ENCODE measurements at regions not wholly inside any gene's neighbourhood (a gene's known extent, or its start where the extent isn't known, plus 50 kb on each side); places are given as distances from the start of the nearest gene placed in this dataset.

DNA sequence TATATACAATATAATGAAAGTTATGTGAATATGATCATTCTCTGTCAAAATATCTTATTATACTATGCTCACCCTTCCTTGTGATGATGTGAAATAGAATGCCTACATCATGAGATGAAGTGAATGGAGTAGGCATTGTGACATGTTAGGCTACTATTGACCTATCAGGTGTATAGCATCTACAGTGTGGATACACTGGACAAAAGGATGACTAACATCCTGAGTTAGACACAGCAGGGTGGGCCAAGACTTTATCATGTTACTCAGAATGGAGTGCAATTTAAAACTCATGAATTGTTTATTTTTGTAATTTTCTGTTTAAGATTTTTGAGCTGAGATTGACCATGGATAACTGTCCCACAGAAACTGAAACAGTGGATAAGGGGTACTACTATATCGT is 53.4 kb upstream of the NAV3 start:
- DNase-seq, result no peak

DNA sequence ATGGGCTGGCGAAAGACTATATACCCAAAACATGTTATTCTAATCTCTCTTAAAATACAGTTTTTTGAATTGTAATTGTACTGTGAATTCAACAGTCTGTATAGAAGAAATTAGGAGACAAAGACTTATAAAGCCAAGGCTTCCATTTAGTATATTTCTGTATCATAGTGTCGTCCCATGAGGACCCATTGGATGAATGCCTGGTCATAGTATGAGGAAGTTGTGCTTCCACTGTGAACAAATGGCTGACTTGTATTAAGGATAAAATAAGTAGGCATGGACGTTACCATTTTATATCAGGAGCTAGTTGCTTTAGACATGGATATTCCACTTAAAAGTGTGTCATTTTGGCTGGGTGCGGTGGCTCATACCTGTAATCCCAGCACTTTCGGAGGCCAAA is 55.9 kb upstream of the NAV3 start:
- DNase-seq, result no peak

DNA sequence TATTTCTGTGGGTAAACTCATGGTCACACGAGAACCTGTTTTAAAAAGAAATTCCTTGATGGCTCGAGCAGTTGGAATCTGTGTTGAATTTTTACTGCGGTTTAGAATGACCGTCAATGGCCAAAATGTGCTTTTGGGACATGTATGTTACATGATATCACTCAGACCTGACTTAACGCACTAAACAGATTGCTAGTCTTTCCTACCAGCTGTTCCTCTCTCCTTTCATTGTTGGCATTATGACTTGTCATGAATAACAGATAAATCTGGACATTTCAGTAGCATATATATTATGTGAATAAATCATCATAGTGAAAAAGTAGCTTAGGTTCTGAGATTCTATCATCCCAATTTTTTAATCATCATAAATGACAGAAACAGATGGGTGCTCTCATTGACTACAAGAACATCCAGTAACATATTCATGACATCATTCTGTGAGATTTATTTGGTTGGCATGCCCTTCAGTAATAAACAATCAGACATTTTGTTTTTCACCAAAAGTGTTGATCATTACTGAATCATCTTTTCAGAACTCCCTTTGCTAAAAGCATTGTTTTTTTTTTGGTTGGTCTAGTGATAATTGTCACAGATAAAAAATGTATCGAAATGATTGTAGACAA is 57.9 kb upstream of the NAV3 start:
- DNase-seq, result no peak

DNA sequence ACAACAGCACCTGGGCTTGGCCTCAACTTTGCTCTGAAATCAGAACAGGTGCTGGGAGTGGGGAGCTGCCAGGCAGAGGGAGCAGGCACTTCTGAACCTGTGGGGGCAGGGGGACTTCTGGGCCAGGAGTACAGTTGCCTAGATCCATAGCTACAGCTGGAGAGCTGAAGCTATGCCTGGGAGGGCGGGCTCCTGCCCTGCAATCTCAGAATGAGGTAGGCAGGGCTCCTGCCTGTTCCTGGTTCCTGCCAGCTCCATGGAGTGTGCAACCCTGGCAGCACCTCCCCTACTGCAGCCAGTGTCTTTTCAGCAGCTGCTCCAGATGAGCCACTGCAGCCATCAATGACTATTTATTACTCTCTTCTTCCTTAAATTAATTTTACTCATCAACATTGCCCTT is 62.1 kb upstream of the NAV3 start:
- DNase-seq, result no peak

DNA sequence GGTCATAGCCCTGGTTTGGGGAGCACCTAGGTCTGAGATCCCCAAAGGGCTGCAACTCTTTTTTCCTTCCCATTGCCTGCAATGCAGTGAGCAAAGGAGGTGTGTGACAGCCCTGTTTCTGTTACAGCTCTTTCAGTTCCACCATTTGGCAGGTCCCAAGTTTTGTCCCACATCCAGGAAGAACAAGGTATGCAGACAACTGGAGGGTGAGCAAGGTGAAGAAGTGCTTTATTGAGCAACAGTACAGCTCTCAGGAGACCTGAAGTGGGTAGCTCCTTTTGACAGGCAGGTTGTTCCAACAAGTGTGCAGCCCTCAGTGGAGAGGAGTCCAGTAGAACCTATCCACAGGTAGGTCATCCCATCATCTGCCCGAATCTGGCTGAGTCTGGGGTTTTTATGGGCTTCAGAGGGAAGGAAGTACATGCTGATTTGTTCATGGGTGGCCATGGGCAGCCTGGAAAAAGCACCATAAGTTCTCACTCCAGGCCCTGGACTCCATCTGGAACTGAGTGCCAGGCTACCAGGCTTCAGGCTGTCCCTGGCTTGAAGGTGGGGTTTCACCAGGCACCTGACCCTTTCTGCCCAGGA is 62.8 kb upstream of the NAV3 start:
- DNase-seq, result no peak

DNA sequence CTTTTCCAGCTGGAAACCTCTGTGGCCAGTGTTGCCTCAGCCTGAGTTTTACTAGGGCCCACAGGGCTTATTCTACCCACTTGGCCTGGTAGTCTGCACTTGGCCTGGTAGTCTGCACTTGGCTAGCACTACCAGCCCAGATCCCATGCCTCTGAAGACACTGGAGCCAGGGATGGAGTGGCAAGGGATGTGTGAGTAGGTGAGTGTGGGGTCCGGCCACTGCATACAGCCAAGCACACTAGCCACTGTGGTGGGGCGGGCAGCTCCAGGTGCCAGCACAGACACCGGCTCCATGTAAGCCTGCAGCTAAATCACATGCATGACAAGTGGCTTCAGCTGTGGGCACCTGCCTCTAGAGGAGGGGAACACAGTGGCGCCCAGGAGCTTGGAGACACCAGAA is 63.4 kb upstream of the NAV3 start:
- no peak for DNase-seq

DNA sequence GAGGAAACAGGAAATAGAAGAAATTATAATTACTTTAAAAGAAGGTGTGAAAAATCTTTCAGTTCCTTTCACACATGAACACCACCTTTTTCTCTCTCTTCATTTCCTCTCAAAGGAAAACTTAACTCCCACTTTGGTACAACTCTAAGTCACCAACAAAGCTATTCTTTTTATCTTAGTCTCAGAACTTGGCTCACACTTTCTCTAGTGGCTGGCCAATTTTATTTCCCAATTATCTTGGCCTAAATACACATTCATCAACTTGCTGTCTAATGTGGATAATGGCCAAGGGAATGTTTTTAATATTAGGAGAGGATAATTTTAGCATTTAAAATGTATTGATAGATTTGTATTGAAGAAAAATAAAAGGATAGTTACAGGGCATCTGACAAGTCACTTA is 64.5 kb upstream of the NAV3 start:
- no peak for DNase-seq

DNA sequence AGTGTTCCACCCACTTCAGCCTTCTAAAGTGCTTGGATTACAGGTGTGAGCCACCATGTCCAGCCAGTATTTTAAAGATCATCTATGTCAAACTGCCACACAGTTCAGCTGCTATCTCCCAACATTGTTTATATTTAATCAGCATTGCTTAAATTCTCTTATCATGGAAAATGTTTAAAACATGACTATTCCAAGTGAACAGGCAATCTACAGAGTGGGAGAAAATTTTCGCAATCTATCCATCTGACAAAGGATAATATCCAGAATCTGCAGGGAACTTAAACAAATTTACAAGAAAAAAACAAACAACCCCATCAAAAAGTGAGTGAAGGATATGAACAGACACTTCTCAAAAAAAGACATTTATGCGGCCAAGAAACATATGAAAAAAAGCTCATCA is 69.4 kb upstream of the NAV3 start:
- DNase-seq, result no peak

DNA sequence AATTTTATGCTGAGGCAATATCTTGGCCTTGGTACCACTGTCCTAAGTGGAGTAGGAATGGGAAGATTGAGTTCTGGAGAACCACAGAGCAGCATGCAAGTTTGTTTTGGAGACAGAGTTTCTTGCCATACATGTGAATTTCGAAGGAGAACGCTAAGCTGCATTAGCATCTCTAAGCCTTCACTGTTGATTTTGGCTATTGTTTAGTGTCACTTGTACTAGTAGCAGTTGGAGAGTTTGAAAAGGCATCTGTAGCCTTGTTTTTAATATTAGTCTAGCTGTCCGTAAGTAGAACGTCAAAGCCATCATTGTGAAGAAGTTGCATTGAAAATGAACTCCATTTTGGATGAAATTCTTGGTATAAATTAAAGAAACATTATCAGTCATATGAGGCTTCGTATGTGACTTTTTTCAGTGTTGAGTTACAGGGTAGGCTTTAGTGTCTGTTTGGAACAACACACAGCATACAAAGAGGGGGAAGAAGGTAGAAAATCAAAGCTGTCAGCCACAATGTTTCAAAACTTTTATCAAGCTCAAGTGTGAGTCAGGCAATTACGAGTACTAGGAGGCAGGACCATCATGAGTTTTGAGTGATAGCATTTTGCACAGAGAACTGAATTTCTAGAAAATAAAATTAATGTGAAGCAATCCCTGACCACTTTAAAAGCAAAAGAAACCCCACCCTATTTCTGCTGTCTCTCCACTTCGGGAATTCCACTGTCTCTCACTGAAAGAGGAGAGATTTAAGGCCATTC is 70.2 kb upstream of the NAV3 start:
- DNase-seq, result no peak

DNA sequence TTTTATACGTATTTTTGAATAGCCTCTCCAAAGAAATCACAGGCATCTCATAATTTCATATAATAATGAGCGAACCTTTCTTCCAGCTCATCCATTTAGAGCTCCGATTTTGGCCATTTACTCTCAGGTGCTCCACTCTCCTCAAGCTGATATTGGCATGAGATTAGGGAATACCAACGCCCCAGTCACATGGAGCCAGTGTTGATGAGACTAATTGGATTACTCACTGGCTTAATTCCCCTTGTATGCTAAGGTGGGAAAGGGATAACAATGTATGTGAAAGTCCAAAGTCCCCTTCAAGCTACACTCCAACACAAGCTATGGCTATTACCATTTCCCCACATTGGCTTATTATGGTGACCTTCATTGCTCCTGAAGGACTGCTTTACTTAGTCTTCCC is 76.6 kb upstream of the NAV3 start:
- DNase-seq, result no peak

DNA sequence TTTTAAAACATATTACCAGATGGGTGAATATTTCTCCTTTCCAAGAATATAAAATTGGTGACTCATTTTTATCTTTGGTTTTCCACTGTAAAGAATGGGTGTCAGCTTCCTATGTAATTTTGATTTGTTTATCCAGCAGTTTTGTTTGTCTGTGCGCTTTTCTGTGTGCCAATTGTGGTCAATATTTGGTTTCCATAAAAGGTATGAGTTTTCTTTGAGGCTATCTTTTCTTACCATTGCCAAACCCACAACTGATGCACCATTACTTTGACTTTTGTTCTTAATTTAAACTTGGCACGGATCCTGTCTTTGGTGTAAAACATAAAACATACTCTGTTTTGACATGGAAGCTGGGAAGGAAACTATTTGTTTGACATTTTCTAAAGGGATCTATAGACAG is 78.8 kb upstream of the NAV3 start:
- DNase-seq, result no peak

DNA sequence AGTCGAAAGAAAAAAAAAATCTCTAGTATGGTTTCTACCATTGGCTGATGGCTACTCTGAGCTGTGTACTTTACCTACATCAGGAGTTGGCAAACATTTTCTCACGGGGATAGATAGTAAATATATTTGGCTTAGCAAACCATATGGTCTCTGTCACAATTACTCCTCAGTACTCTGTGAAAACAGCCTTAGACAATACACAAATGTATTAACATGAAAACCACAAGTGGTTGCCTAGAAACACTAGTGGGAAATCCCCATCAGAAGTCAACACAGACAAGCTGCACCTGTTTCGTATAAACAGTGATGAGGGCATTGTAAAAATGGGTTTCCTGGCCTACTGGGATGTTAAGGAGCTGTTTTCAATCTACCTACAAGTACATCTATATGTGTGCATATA is 84.6 kb upstream of the NAV3 start:
- no peak for DNase-seq

DNA sequence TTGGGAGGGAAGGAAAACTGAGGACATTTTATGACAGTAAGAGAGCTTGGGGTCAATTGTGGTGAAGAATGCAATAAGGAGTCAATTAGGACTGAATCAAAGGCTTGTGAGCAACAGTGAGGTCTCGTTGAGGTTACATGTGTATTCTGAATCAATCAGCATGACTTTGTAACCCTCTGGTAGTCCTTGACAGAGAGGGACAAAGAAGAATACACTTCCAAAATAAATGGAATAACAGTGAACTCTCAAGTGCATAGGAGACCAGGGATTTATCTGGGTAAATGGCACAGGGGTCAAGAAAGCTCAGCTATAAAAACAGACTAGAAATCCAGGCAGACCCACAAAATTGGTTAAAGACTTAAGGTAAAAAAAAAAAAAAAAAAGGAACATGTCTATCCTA is 85.1 kb upstream of the NAV3 start:
- no peak for DNase-seq

DNA sequence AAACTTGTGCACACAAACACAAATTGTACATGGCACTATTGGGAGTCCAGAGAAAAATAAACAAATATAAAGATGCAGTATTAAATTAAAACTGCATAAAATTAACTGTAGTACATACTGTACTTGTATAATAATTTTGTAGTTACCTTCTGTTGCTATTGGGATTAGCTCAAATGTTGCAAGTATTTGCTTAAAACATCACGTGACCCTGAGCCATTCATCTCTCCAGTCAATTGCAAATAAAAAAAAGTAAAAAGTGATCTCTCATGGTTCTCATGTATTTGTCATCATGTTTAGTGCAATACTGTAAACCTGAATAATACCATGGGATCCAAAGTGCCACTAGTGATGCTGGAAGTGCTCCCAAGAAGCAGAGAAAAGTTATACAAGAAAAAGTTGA is 88.1 kb upstream of the NAV3 start:
- DNase-seq, result no peak

DNA sequence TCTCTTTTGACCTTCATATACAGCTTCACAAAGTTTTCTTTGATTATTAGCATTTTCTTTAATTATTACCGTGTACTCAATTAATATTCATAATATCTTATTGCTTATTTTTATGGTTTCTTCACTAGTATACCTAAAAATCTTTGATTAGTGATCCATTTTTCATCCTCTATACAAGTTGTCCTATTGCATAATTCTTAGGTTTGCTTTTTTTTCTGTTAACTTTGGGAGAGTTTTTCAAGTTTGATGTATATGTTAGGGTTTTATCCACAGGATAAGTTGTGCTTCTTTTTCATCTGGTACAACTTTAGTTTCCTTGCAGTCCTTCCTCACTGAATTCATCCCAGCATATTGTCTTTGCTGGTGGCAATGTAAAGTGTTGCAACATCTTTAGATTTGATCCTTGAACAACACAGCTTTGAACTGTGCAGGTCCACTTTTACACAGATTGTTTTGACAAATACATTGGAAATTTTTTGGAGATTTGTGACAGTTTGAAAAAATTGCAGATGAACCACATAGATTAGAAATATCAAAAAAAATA is 88.6 kb upstream of the NAV3 start:
- no peak for DNase-seq

DNA sequence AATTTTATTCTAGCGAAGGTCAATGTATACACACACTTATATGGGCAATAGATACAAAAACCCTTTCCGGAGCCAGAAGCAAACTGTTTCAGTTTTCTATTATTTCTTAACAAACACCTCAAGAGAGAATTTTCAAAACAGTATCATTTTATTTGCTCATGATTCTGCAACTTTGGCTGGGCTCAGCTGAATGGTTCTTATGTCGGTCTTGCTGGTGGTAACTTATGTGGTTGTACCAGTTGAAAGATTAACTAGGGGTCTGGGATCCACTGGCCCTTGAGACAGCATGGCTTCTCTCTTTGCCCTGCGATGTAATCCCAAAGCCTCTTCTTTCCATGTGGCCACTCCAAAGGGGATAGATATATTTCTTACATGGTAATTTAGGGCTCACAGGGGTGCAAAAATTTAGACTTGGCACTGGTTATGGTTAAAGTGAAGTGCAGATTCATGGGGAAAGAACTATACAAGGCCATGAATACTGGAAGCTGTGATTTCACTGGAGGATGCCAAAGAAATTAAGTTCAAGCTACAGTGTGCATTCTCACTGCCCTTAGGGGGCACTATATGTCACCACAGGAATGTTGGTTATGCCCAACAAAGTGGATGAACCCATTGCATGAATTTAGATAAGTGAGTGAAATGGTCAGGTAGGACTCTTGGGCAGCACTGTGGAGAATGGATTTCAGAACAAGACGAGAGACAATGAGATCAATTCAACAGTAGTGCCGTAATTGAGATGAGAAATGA is 94.3 kb upstream of the NAV3 start:
- no peak for DNase-seq

DNA sequence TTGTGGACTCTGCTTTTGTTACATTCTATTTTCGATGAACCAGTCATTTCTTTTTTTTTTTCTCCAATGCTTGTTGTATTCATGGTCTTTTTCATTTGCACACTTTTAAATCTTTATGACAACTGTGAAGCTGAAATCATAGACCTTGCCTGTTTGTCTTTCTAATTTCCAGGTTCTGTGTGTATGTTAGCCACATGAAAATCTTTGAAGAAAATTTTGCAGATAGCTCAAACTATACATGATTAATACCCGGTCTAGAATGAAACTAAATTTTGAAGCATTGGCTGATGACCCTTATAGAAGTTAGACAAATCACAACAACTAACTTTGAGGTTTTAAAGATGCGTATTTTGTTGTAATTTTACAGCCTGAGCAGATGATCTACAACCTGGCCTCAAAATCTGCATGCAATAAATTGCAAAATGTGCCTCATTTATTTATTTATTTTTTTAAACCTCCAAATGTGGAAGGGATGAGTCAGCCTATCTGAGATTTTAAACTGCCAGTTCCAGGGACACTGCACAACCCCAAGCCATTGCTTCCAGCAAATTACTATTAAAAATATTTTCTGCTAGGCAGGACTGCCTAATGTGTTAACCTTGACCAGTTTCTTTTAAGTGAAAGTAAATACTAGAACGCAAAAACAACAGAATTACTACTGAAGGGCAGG is 96.3 kb upstream of the NAV3 start:
- no peak for DNase-seq

DNA sequence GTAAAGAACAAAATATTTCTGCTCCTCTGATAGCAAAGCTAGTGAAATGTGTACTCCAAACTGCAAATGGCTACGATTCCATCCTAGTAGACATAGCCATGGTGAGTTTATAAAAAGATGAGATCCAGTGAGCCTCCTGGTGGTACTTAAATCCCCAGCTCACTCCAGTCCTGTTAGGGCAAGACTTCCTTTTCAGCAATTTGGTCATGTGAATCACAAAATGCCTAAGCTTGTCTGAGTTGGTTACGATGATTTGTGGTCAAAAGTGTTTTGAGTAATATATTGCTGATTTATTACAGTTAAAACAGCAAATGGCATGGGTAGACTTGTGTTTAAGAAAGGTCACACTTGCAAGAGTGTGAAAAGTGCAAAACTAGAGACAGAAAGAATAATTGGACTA is 102.7 kb upstream of the NAV3 start:
- no peak for DNase-seq

DNA sequence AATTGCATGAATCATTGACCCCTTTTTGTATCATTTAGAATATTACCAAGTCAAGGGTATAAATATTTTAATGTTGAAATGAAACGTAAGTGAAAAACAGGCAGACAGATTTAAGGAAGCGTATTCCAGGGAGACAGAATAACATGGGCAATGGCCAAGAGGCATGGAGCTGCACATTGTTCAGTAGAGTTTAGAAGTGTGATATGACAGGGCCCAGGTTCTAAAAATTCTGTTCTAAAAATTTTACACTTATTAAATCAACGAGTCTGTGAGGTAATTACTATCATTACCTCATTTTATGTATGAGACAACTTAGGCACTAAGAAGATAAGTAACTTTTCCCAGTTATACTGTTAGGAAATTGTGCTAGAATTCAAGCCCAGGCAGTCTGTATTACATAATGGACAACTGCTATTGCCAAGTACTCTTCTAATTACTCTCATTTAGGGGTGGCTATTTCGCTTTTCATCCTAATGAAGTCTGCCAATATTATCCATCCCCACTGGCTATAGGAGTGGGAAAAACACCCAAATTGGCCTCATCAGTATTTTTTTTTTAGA is 103.2 kb upstream of the NAV3 start:
- DNase-seq, result no peak

DNA sequence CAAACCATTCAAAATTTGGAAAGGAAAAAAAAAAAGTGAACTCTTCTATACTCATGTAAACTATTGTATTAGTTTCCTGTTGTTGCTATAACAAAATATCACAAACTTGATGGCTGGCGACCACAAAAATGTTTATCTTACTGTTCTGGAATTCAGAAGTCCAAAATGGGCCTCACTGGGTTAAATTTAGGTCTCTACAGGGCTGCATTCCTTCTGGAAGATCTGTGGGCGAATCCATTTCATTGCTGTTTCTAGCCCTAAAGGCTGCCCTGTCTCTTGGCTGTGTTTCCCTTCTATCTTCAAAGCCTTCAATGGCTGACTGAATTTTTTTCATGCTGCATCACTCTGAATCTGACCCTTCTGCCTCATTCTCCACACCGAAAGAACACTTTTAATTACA is 105.1 kb upstream of the NAV3 start:
- no peak for DNase-seq

DNA sequence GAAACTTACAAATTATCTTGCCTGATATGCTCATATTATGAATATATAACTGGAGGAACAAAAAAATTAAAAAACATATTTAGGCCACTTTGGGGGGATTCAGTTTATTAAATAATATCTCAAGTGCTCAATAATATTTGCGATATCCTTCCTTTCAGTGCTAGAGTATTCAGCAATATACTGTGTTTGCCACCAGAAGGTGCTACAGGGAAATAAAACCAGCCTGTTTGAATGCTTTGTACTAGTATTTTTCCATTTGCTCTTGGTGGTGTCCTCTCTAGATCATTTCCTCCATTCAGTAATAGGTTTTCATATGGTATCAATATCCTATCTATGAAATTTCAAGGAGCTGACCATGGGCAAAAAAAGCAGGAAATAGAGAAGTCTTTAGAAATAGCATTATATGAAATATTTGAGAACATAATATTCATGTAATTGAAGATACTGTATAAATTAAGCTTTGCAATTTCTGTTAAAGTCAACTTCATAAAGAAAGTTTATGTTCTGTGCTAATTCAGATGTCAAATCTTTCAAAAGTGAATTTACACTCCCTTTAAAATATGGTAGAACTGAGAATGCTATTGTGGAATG is 106.2 kb upstream of the NAV3 start:
- no peak for DNase-seq

DNA sequence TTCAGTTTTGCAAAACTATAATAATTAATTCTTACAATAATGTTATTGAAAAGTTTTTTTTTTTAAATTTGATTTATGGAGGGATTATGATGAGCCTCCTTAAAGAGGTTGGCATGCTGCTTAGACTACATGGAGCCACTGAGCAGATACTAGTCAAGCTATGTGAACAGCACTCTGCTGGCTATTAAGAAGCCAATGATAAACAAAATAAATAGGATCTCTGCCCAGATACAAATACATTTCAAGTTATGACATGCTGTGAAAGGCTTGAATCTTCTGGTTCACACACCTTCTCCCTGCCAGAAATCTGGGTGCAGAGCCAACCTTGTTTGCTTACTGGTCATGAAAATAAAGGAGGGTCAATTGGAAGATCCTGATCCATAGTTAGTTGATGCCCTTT is 107.4 kb upstream of the NAV3 start:
- no peak for DNase-seq

Measured in activated CD4-positive, alpha-beta T cell treated with anti-CD3 and anti-CD28 coated beads for 48 hours (primary cell).